Activated CD4-positive, alpha-beta T cell treated with anti-CD3 and anti-CD28 coated beads, Interleukin-10, Interleukin-2, amounts not matched to agents 100 ng/mL and 50 ng/mL, durations not matched to agents 16 hours and 8 hours (primary cell): ENCODE measurements at regions not wholly inside any gene's neighbourhood (a gene's known extent, or its start where the extent isn't known, plus 50 kb on each side); places are given as distances from the start of the nearest gene placed in this dataset.
"Not testable (repeated sequence)": the region's sequence is repeated elsewhere in the genome, so short reads cannot be mapped to it uniquely, and the experiment has no call there.

Source experiments
- DNase-seq: peaks from one replicate; pipeline ENCODE4 v3.0.0-alpha.2; 2020

- DNase-seq, result no peak
Observed at GRCh38 chr1:14365301-14365988, 233.0 kb upstream of the KAZN start.

- DNase-seq, result no peak
Observed at GRCh38 chr1:14366091-14367018, 232.1 kb upstream of the KAZN start.

GRCh38 chr1:14367451-14367850, 231.0 kb upstream of the KAZN start:
- no peak for DNase-seq

- no peak for DNase-seq
Observed at GRCh38 chr1:14369526-14370213, 228.8 kb upstream of the KAZN start.

DNA sequence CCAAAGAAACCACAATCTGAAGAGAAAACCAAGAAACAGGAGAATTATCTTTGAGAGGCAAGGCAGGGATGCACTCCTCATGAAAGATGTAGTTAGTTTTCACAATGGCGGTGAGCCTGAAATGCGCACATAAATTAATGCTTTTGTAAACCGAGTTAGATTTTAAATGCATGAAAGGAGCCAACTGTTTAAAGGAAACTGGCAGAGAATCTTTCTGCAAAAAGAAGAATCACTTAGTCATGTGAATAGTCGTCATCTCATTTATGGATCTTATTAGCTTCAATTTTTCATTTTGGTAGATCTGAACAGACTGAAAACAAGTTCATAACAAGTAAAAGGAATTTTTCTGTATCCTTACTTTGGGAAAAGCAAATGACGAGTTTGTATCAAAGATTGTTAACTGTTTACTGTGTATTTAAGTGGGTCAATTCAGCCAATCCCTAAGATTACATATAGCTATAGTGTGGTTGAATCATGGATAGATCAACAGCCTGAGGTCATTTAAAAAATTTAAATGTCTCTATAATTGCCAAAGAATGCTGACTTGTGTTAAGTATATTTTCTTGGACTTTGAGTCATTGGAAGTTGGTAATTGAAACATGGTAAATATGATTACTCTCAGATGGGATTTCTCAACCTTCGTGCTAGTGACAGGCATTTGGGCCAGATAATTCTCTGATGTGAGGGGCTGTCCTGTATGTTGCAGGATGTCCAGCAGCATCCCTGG, 226.6 kb upstream of the KAZN start:
- DNase-seq, result no peak

DNA sequence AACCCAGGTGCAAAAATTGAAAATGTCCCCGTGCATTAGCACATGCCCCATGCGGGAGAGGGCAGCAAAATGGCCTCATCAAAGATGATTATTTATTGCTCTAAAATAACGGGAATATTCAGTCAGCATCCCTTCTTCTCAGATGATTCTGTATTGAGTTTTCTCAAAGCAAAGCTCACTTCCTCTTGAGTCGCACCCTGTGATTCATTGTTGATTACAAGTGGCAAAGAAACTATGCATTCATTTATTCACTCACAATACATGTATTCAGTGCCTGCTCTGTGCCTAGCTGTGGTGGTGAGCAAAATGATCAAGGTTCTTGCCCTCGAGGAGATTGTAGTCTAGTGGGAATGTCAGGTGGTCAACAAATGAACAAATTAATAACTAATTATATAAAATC, 226.0 kb upstream of the KAZN start:
- DNase-seq, result no peak

GRCh38 chr1:14373081-14373758, 225.3 kb upstream of the KAZN start:
- no peak for DNase-seq

DNA sequence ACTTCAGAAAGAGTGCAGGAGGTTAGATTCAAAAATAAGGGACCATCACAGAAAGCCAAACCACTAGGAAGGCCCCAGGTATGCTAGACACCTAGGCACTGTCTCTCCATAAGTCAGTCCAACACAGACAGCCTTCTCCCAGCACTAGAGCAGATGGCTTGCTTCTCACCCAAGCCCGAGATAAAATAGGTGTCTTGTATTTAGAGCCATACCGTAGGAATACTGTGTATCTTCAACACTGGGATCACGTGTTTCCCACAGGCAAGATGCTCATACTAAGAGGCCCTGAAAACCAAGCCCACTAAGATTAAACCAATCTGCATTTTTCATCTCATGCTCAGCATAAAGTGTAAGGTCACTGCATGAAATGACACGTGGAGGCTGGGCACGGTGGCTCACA, 223.3 kb upstream of the KAZN start:
- DNase-seq, result no peak

GRCh38 chr1:14377386-14377785, 221.1 kb upstream of the KAZN start:
- DNase-seq, result no peak

DNA sequence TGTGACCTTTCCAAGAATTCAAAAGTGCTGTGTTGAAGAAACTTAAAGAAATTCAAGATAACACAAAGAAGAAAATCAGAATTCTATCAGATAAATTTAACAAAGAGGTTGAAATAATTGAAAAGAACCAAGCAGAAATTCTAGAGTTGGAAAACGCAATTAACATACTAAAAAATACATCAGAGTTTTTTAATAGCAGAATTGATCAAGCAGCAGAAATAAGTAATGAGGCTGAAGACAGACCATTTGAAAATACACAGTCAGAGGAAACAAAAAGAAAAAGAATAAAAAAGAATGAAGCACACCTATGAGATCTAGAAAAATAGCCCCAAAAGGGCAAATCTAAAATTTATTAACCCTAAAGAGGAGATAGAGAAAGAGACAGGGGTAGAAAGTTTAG, 218.1 kb upstream of the KAZN start:
- no peak for DNase-seq

- no peak for DNase-seq
Observed at GRCh38 chr1:14390816-14391215, 207.7 kb upstream of the KAZN start.

DNA sequence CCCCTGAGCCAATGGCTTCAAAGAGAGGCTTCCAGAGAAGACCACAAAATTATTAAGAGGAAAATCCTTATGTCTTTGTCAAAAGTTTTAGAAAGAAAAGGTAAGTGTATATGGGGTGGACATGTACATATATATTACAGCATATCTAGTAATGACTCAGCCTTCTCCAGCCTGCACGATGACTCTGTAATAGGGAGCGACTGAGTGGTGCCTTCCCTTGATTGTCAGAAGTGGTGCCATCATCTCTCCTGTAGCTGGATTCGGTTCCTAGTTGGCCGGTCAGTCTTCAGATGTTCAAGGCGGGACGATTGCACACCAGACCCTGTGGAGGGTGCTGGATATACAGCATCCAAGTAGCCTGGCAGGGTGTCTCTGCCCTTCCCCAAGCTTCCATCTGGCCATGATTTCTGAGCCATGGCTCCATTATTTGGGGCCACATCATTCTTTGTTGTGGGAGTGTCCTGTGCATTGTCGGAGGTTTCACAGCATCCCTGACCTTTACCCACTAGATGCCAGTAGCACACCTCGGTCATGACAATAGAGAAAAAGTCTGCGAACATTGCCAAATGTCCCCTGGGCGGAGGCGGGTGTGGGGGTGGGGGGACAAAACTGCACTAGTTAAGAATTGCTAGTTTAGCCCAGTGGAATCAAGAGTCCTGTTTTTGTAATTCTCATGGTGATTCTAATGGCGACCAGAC, 206.2 kb upstream of the KAZN start:
- no peak for DNase-seq

DNA sequence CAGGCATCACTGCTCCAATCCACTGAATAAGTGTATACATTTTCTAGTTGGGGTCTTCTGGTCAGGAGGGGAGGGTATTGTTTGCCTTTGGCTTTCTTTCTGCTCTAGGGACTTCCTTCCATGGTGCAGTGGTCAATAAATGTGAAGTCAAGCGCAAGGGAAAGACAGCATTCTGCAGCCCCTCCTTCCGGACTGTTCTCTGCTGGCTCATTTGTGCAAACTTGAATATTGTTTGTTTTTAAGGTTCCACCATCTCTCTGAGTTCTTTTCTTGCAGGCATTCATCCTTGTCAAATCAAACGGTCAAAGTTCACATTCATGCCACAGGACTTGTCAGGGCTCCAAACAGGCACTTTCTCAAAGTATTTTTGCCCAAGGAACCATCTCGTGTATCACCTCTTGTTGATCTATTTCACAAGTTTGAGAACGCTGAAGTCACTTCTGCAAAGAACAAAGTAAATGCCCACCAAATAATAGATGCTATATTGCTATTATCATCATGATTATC, 205.6 kb upstream of the KAZN start:
- no peak for DNase-seq

GRCh38 chr1:14396100-14396499, 202.4 kb upstream of the KAZN start:
- DNase-seq, result no peak

GRCh38 chr1:14403961-14404645, 194.4 kb upstream of the KAZN start:
- DNase-seq, result no peak

GRCh38 chr1:14404862-14405301, 193.6 kb upstream of the KAZN start:
- DNase-seq, result no peak

DNA sequence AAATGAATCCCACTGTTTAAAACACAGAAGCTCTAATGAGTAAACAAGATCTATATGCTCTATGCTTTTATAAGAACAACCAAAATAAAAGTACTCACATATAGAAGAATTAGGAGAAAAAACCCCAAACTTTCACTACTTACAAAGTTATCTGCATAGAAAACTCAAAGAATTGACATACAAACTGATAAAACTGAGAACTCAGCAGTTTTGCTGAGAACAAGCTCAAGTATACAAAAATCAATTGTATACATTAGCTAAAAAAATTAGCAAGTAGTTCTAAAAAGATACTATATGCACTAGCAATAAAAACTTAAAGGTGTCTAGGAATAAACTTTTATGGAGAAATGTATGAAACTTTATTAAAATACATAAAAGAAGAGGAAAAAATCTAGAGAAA, 186.2 kb upstream of the KAZN start:
- DNase-seq, result no peak

DNA sequence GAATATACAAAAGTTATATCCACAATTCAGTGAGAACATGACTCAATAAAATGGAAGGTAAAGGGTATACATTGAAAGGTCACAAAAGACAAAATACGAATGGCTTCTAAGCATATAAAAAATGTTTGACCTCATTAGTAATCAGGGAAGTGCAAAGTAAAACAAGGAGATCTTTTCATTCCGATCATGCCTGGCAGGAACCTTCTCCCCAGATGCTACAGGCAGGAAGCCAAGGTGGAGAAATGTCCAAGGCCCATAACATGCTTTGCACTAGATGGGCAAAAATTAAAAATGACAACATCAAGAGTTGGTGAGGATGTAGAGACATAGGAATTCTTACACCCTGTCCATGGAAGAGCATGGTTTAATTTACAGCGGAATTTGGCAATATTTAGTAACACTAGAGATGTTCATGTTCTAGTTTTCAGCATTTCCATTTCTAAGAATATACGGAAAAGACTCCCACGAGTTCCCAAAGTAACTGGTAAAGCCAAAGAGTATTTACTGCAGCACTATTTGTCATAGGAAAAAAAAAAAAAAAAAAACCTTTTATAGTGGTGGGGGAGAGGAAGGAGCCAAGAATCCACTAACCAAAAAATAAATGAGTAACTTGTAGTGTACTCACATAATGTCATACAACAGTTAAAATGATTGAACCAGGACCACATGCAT, 184.5 kb upstream of the KAZN start:
- no peak for DNase-seq

DNA sequence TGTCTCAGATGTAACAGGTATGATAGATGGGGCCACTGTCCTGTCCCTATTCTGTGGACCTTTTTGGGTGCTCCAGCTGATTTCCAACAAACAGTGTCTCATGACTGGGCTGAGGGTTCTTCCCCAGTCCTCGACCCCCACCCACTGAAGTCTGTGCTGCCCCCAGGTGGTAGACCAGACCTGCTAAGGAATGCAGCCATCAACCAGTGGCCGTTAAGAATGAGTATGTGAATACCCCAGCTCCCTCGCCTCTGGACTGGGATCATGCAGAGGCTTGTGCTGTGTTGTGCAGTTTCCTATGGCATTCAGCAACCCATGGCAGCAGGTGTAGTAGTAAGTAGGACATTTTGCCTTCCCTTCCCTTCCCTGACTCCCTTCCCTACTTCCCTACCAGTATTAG, 183.1 kb upstream of the KAZN start:
- DNase-seq, result peak; percentile 1

GRCh38 chr1:14419778-14420218, 178.7 kb upstream of the KAZN start:
- DNase-seq, result not testable (repeated sequence)
